ENCODE measurements at regions not wholly inside any gene's neighbourhood (a gene's known extent, or its start where the extent isn't known, plus 50 kb on each side); places are given as distances from the start of the nearest gene placed in this dataset.

DNA sequence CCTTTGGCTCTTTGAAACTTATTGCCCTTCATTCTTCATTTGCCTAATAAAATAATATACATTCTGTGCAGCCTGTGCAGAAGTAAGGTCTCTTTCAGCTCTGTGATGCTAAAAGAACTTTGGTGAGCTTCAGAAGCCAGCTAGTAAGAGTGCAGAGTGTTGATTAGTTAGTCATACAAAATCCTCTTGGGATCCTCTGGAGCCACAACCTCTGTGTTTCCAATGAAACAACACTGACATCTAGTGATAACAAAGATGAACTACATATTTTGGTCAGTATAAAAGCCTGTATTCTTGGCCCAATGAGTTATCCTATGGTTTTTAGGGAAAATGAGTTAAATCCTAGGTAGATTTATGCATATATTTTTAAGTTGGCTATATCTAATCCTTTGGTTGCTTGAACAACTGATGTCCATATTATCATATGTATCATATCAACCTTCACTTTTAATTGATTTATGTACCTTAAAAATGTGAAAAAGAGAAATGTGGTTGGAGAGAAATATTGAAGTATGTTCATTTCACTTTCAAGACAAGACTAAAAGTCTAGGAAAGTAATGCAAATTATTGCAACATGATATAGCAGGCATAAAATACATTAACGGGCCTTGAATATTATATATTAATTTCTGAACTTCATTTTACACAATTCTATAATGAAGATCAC lies 158.4 kb downstream of the KLHL28 start:
- Histone ChIP-seq H3K4me3 (no peak overlapping the region), H3K27me3 (no peaks in the 10 kb centered on the region), H3K4me1 (no peaks in the 10 kb centered on the region), H3K9me3 (no peaks in the 10 kb centered on the region), H3K27ac (no peak overlapping the region), H3K36me3 (no peaks in the 10 kb centered on the region)
- TF ChIP-seq CTCF (IDR thresholded peaks at IDR 0.05) (peak in 4 of 6 experiments; percentile 52 to 75 (median 70)), POLR2A (IDR thresholded peaks at IDR 0.05) (no peak)
- DNase-seq: no peak

DNA sequence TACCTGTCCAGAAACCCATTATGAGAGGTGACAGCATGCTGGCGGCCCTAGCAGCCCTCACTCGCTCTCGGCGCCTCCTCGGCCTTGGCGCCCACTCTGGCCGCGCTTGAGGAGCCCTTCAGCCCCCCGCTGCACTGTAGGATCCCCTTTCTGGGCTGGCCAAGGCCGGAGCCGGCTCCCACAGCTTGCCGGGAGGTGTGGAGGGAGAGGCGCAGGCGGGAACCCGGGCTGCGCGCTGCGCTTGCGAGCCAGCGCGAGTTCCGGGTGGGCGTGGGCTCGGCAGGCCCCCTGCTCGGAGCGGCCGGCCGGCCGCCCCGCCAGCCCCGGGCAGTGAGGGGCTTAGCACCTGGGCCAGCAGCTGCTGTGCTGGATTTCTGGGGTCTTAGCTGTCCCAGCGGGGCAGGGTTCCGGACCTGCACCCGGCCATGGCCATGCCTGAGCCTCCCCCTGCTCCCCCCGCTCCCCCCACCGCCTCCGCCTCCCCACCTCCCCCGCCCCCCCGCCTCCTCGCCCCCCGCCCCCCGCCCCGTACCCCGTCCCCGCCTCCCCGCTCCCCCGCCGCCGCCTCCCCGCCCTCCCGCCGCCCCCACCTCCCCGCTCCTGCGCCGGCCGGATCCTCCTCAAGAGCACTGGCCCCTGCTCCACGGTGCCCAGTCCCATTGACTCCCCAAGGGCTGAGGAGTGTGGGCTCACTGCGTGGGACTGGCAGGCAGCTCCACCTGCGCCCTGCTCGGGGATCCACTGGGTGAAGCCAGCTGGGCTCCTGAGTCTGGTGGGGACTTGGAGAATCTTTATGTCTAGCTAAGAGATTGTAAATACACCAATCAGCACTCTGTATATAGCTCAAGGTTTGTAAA lies 163.1 kb downstream of the KLHL28 start:
- no peaks in the 10 kb centered on the region for H3K27me3 ChIP-seq
- H3K4me3 ChIP-seq: no peak overlapping the region
- H3K27ac ChIP-seq: no peak overlapping the region
- no peaks in the 10 kb centered on the region for H3K36me3 ChIP-seq
- no peaks in the 10 kb centered on the region for H3K4me1 ChIP-seq
- no peaks in the 10 kb centered on the region for H3K9me3 ChIP-seq
- no peak for DNase-seq
- TF ChIP-seq CTCF (IDR thresholded peaks at IDR 0.05) (no peak), POLR2A (IDR thresholded peaks at IDR 0.05) (no peak)

DNA sequence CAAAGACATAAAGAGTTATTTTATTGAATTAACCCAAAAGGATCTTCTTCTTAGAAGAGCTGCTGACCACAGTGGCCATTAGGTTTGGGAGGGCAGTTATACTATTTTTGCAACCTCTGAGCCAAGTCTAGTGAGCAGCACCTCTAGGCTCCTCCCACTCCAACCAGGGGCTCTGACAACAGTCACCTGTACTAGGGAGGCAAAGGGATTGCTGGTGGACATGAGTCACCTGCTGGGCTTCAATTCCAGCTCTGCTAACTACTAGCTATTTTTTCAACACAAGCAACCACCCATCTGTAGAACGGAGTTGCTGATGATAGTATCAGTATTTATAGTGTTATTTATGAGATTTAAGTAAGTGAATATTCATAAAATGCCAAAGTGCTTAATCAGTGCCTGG lies 166.0 kb downstream of the KLHL28 start:
- no peak for DNase-seq
- TF ChIP-seq POLR2A (IDR thresholded peaks at IDR 0.05) (no peak), CTCF (IDR thresholded peaks at IDR 0.05) (no peak)
- no peaks in the 10 kb centered on the region for H3K36me3 ChIP-seq
- no peaks in the 10 kb centered on the region for H3K9me3 ChIP-seq
- H3K4me3 ChIP-seq: no peak overlapping the region
- no peaks in the 10 kb centered on the region for H3K27me3 ChIP-seq
- H3K4me1 ChIP-seq: no peaks in the 10 kb centered on the region
- H3K27ac ChIP-seq: no peak overlapping the region

GRCh38 chr14:44791730-44792129 lies 170.0 kb downstream of the KLHL28 start:
- H3K27ac ChIP-seq: no peak overlapping the region
- no peak for TF ChIP-seq POLR2A (IDR thresholded peaks at IDR 0.05)
- TF ChIP-seq CTCF (IDR thresholded peaks at IDR 0.05): no peak

DNA sequence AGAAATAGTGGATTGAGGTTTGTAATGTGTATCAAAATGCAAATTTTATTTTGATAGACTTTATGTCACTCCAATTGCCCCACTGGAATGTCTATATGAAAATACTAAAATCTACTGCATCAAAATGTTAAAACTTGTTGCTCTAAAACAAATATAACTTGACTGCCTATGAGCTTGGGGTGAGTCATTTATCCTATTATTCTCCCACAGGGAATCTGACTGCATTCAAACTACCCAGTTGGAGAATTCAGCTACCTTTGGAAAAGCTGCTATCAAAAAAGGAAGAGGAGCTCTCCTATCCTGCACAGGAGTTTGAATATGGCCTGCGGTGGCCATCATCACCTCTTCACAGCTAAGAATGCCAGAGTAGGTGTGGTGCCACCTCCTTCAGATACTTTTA lies 173.1 kb downstream of the KLHL28 start:
- no peak for DNase-seq
- Histone ChIP-seq H3K9me3 (no peaks in the 10 kb centered on the region), H3K36me3 (no peaks in the 10 kb centered on the region), H3K27ac (no peak overlapping the region), H3K4me1 (no peaks in the 10 kb centered on the region), H3K27me3 (no peaks in the 10 kb centered on the region), H3K4me3 (no peak overlapping the region)
- TF ChIP-seq POLR2A (IDR thresholded peaks at IDR 0.05) (no peak), CTCF (IDR thresholded peaks at IDR 0.05) (no peak)

More at GRCh38 chr14:44791730-44792129, 170.0 kb downstream of the KLHL28 start:
- no peaks in the 10 kb centered on the region for H3K4me1 ChIP-seq
- no peak for DNase-seq
- no peaks in the 10 kb centered on the region for H3K9me3 ChIP-seq
- H3K27me3 ChIP-seq: no peaks in the 10 kb centered on the region
- H3K36me3 ChIP-seq: no peaks in the 10 kb centered on the region
- no peak overlapping the region for H3K4me3 ChIP-seq

Measured in Peyer's patch (tissue), 4 donors.